IMR-90 (cell line): ENCODE measurements at regions not wholly inside any gene's neighbourhood (a gene's known extent, or its start where the extent isn't known, plus 50 kb on each side); places are given as distances from the start of the nearest gene placed in this dataset.

Source experiments
- ATAC-seq: fragments of 200-7000 bp; cut with Tn5 transposase; 2 replicates; pipeline ENCODE4 v1.9.1; 2020; ENCODE audit warnings: low read depth, mild to moderate bottlenecking, moderate library complexity
- BruUV-seq: library from RNA; stranded (reverse); fragments of 400-500 nt; replicated peaks from 2 replicates; lab custom pipeline; 2021; lab: Mats Ljungman, UMichigan
- CTCF ChIA-PET: fragments of 300-600 bp; formaldehyde crosslinking; extraction: SDS; loops from one replicate; lab custom pipeline; 2021; ENCODE audit warnings: antibody characterized with exemption; lab: Yijun Ruan, JAX
- POLR2A ChIA-PET: fragments of 300-600 bp; sonication (Branson Sonifier 250); formaldehyde crosslinking; loops from one replicate; lab custom pipeline; 2022; ENCODE audit warnings: antibody characterized with exemption; ENCODE audit not compliant: unreplicated experiment; lab: Charles Lee
- DNase-seq: peaks from one replicate; pipeline ENCODE4 v3.0.0; 2013
- H2AFZ ChIP-seq: replicated peaks from 2 replicates; pipeline ENCODE3; 2013; ENCODE audit warnings: low read length, mild to moderate bottlenecking; ENCODE audit not compliant: poor library complexity
- H2AK5ac ChIP-seq: 2 replicates; pipeline ENCODE4 v1.6.1; 2013; ENCODE audit warnings: low read depth, low read length, inconsistent platforms
- H2AK9ac ChIP-seq: replicated peaks from 2 replicates; pipeline ENCODE3; 2013; ENCODE audit warnings: mild to moderate bottlenecking, low read depth, low read length, moderate library complexity; ENCODE audit not compliant: poor library complexity
- H2BK120ac ChIP-seq: 2 replicates; pipeline ENCODE4 v1.6.1; 2013; ENCODE audit warnings: low read depth, low read length, inconsistent platforms
- H2BK15ac ChIP-seq: 3 replicates; pipeline ENCODE4 v1.6.1; 2013; ENCODE audit warnings: low read depth, low read length, inconsistent platforms
- H2BK20ac ChIP-seq: 2 replicates; pipeline ENCODE4 v1.6.1; 2013; ENCODE audit warnings: low read depth, mild to moderate bottlenecking, inconsistent platforms, low read length, moderate library complexity
- H2BK5ac ChIP-seq: 2 replicates; pipeline ENCODE4 v1.6.1; 2013; ENCODE audit warnings: mild to moderate bottlenecking, low read depth, low read length, inconsistent platforms; ENCODE audit not compliant: poor library complexity, severe bottlenecking
- H3K14ac ChIP-seq: replicated peaks from 2 replicates; pipeline ENCODE4 v1.6.1; 2013; ENCODE audit warnings: low read depth, low read length, inconsistent platforms
- H3K18ac ChIP-seq: 2 replicates; pipeline ENCODE4 v1.6.1; 2013; ENCODE audit warnings: low read depth, low read length, control low read depth
- H3K23ac ChIP-seq: 2 replicates; pipeline ENCODE4 v1.6.1; 2013; ENCODE audit warnings: low read depth, low read length, inconsistent platforms
- H3K27ac ChIP-seq: 2 replicates; pipeline ENCODE4 v1.5.1; 2013; ENCODE audit warnings: mild to moderate bottlenecking, control low read depth, low read length; ENCODE audit not compliant: insufficient read depth
- H3K27me3 ChIP-seq: 2 replicates; pipeline ENCODE4 v1.6.1; 2013; ENCODE audit warnings: low read length; ENCODE audit not compliant: control insufficient read depth, insufficient read depth
- H3K36me3 ChIP-seq: 2 replicates; pipeline ENCODE4 v1.6.1; 2013; ENCODE audit warnings: low read length, mixed read lengths; ENCODE audit not compliant: control insufficient read depth, insufficient read depth
- H3K4ac ChIP-seq: 2 replicates; pipeline ENCODE4 v1.6.1; 2013; ENCODE audit warnings: low read depth, low read length, inconsistent platforms
- H3K4me1 ChIP-seq: 2 replicates; pipeline ENCODE4 v1.6.1; 2013; ENCODE audit warnings: low read length, mixed read lengths; ENCODE audit not compliant: control insufficient read depth, insufficient read depth
- H3K4me2 ChIP-seq: 2 replicates; pipeline ENCODE4 v1.6.1; 2013; ENCODE audit warnings: low read depth, mild to moderate bottlenecking, control low read depth, low read length, moderate library complexity
- H3K4me3 ChIP-seq: 2 replicates; pipeline ENCODE4 v1.5.1; 2013; ENCODE audit warnings: low read depth, mild to moderate bottlenecking, control low read depth, low read length, moderate library complexity; ENCODE audit not compliant: insufficient read depth
- H3K56ac ChIP-seq: 2 replicates; pipeline ENCODE4 v1.6.1; 2013; ENCODE audit warnings: low read length, inconsistent platforms; ENCODE audit not compliant: insufficient read depth; ENCODE audit errors: extremely low read depth
- H3K79me1 ChIP-seq, 2 experiments: 2 replicates each; pipeline ENCODE4 v1.6.1; 2013; ENCODE audit warnings: low read length in 2 of 2, inconsistent platforms in 1 of 2, low read depth in 1 of 2
- H3K9ac ChIP-seq: 2 replicates; pipeline ENCODE4 v1.6.1; 2013; ENCODE audit warnings: low read depth, low read length, control low read depth
- H3K9me1 ChIP-seq: 2 replicates; pipeline ENCODE4 v1.6.1; 2013; ENCODE audit warnings: low read length, inconsistent platforms; ENCODE audit not compliant: insufficient read depth
- H3K9me3 ChIP-seq: 2 replicates; pipeline ENCODE4 v1.6.1; 2013; ENCODE audit warnings: low read length; ENCODE audit not compliant: control insufficient read depth, insufficient read depth
- H4K20me1 ChIP-seq: 2 replicates; pipeline ENCODE4 v1.6.1; 2013; ENCODE audit warnings: low read length, inconsistent platforms; ENCODE audit not compliant: insufficient read depth
- H4K5ac ChIP-seq: 2 replicates; pipeline ENCODE4 v1.6.1; 2013; ENCODE audit warnings: mild to moderate bottlenecking, low read depth, low read length, control low read depth
- H4K8ac ChIP-seq, 2 experiments: 2 replicates each; pipeline ENCODE4 v1.6.1; 2013; ENCODE audit warnings: low read depth in 2 of 2, low read length in 2 of 2, control low read depth in 1 of 2, inconsistent platforms in 1 of 2
- H4K91ac ChIP-seq: 2 replicates; pipeline ENCODE4 v1.6.1; 2013; ENCODE audit warnings: low read depth, low read length, inconsistent platforms; ENCODE audit not compliant: insufficient read depth
- BHLHE40 ChIP-seq: fragments of 150-350 bp; IDR thresholded peaks from 2 replicates; pipeline ENCODE4 v1.6.1; 2016; ENCODE audit warnings: mild to moderate bottlenecking, low read depth, low read length
- CEBPB ChIP-seq: IDR thresholded peaks from 2 replicates; pipeline ENCODE4 v1.6.1; 2012; ENCODE audit warnings: low read depth, low read length, improper control_type of control experiment
- CHD1 ChIP-seq: IDR thresholded peaks from 2 replicates; pipeline ENCODE4 v1.6.1; 2012; ENCODE audit warnings: low read depth, low read length, improper control_type of control experiment
- ELK1 ChIP-seq: fragments of 150-350 bp; IDR thresholded peaks from 2 replicates; pipeline ENCODE4 v1.6.1; 2016; ENCODE audit warnings: low read depth, mild to moderate bottlenecking, low read length, moderate library complexity, borderline replicate concordance
- FOS ChIP-seq: fragments of 150-350 bp; IDR thresholded peaks from 2 replicates; pipeline ENCODE4 v1.6.1; 2016; ENCODE audit warnings: low read depth, low read length
- MAFK ChIP-seq: IDR thresholded peaks from 2 replicates; pipeline ENCODE4 v1.6.1; 2012; ENCODE audit warnings: low read depth, low read length, improper control_type of control experiment
- MAZ ChIP-seq: IDR thresholded peaks from 2 replicates; pipeline ENCODE4 v1.6.1; 2012; ENCODE audit warnings: low read depth, mild to moderate bottlenecking, low read length, improper control_type of control experiment, moderate library complexity, borderline replicate concordance
- MXI1 ChIP-seq: IDR thresholded peaks from 2 replicates; pipeline ENCODE4 v1.6.1; 2012; ENCODE audit warnings: low read depth, mild to moderate bottlenecking, low read length, moderate library complexity, borderline replicate concordance
- NFE2L2 ChIP-seq: fragments of 150-350 bp; IDR thresholded peaks from 2 replicates; pipeline ENCODE4 v1.6.1; 2016; ENCODE audit warnings: low read depth, mild to moderate bottlenecking, low read length
- POLR2A ChIP-seq: IDR thresholded peaks from 2 replicates; pipeline ENCODE4 v1.6.1; 2012; ENCODE audit warnings: mild to moderate bottlenecking, low read depth, low read length
- RAD21 ChIP-seq: IDR thresholded peaks from 2 replicates; pipeline ENCODE4 v1.6.1; 2012; ENCODE audit warnings: low read length, improper control_type of control experiment
- RCOR1 ChIP-seq: IDR thresholded peaks from 2 replicates; pipeline ENCODE4 v1.6.1; 2012; ENCODE audit warnings: mild to moderate bottlenecking, low read length, improper control_type of control experiment; ENCODE audit not compliant: insufficient replicate concordance
- RFX5 ChIP-seq: IDR thresholded peaks from 2 replicates; pipeline ENCODE4 v1.8.0; 2012; ENCODE audit warnings: low read depth, mild to moderate bottlenecking, low read length, moderate library complexity
- SMC3 ChIP-seq: fragments of 150-350 bp; IDR thresholded peaks from 2 replicates; pipeline ENCODE4 v1.6.1; 2016; ENCODE audit warnings: low read depth, mild to moderate bottlenecking, antibody characterized with exemption, low read length, moderate library complexity
- WGBS, 2 experiments: methylation state at CpG; one replicate each; pipeline versions ENCODE4 v1.1.5 to v1.1.7; 2013; ENCODE audit warnings: missing lambda C conversion rate in 2 of 2; ENCODE audit not compliant: insufficient read length in 1 of 2; ENCODE audit errors: extremely low coverage in 2 of 2; 5-methylcytosine and 5-hydroxymethylcytosine counted together
- dilution Hi-C: fragments of 300-500 bp; cut with HindIII; formaldehyde crosslinking; loops from one replicate; pipeline ENCODE4 v1.14.3; 2018; ENCODE audit warnings: low sequenced_read_pairs; ENCODE audit not compliant: unreplicated experiment
- in situ Hi-C: fragments of 300-500 bp; cut with MboI; formaldehyde crosslinking; loops from 3 replicates; pipeline ENCODE4 v1.14.3; 2019; ENCODE audit warnings: low sequenced_read_pairs, inconsistent platforms, mixed read lengths
- intact Hi-C: fragments of 100-400 bp; cut with micrococcal nuclease; formaldehyde crosslinking; loops from 2 replicates; pipeline ENCODE4 v1.10.0; 2022
- TF ChIP-seq, protein P1 (sequence below): fragments of 150-350 bp; IDR thresholded peaks from 2 replicates; pipeline ENCODE4 v1.6.1; 2017; ENCODE audit warnings: mild to moderate bottlenecking, antibody characterized with exemption, low read length, low read depth
- TF ChIP-seq, protein P2 (sequence below): conservative IDR thresholded peaks from 2 replicates; pipeline ENCODE4 v1.5.1; 2012; ENCODE audit warnings: mild to moderate bottlenecking, low read depth, low read length, improper control_type of control experiment

DNA sequence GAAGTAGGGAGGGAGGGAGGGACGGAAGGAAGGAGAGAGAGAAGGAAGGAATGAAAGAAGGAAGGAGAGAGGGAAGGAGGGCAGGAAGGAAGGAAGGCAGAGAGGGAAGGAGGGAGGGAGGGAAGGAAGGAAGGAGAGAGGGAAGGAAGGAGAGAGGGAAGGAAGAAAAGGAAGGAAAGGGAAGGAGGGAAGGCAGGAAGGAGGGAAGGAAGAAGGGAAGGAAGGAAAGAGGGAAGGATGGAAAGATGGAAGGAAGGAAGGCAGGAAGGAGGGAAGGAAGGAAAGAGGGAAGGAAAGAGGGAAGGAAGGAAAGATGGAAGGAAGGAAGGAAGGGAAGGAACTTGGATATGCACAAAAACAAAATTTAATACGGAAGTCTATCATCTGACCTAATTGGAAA lies 844.5 kb upstream of the DEFB115 start:
- Histone ChIP-seq H2BK15ac (no peak overlapping the region), H3K9me1 (no peaks in the 10 kb centered on the region), H3K9me3 (peaks cover 2% of the 10 kb centered on the region; the same call in 1 of the 2 replicates), H2AK5ac (no peak overlapping the region), H3K4me2 (no peak overlapping the region), H4K20me1 (no peaks in the 10 kb centered on the region), H2AK9ac (no peak overlapping the region), H4K5ac (no peak overlapping the region), H2BK120ac (no peak overlapping the region), H3K4ac (no peak overlapping the region), H3K18ac (no peak overlapping the region), H4K91ac (no peak overlapping the region), H3K79me1 (no peaks in the 10 kb centered on the region), H3K9ac (no peak overlapping the region), H3K36me3 (no peaks in the 10 kb centered on the region), H3K4me3 (no peak overlapping the region), H3K27ac (no peak overlapping the region), H3K27me3 (no peaks in the 10 kb centered on the region), H4K8ac (no peak overlapping the region), H3K4me1 (no peaks in the 10 kb centered on the region), H2AFZ (no peak overlapping the region), H2BK5ac (no peak overlapping the region), H3K56ac (no peak overlapping the region), H2BK20ac (no peak overlapping the region), H3K14ac (no peak overlapping the region), H3K23ac (no peak overlapping the region)
- intact Hi-C loops (no loop called here), in situ Hi-C loops (no loop called here), dilution Hi-C loops (no loop called here)
- CTCF ChIA-PET = no interaction called here
- ATAC-seq = no peak
- TF ChIP-seq MXI1 = no peak
- no peak for TF ChIP-seq MAFK
- TF ChIP-seq, protein P1, sequence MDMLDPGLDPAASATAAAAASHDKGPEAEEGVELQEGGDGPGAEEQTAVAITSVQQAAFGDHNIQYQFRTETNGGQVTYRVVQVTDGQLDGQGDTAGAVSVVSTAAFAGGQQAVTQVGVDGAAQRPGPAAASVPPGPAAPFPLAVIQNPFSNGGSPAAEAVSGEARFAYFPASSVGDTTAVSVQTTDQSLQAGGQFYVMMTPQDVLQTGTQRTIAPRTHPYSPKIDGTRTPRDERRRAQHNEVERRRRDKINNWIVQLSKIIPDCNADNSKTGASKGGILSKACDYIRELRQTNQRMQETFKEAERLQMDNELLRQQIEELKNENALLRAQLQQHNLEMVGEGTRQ = no peak
- no peak for TF ChIP-seq CEBPB
- no peak for TF ChIP-seq MAZ
- TF ChIP-seq RCOR1 = no peak
- no peak for TF ChIP-seq ELK1
- TF ChIP-seq, protein P2, sequence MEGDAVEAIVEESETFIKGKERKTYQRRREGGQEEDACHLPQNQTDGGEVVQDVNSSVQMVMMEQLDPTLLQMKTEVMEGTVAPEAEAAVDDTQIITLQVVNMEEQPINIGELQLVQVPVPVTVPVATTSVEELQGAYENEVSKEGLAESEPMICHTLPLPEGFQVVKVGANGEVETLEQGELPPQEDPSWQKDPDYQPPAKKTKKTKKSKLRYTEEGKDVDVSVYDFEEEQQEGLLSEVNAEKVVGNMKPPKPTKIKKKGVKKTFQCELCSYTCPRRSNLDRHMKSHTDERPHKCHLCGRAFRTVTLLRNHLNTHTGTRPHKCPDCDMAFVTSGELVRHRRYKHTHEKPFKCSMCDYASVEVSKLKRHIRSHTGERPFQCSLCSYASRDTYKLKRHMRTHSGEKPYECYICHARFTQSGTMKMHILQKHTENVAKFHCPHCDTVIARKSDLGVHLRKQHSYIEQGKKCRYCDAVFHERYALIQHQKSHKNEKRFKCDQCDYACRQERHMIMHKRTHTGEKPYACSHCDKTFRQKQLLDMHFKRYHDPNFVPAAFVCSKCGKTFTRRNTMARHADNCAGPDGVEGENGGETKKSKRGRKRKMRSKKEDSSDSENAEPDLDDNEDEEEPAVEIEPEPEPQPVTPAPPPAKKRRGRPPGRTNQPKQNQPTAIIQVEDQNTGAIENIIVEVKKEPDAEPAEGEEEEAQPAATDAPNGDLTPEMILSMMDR = no peak
- no peak for TF ChIP-seq POLR2A
- no peak for TF ChIP-seq SMC3
- no peak for TF ChIP-seq BHLHE40
- no peak for TF ChIP-seq RFX5
- no peak for TF ChIP-seq RAD21
- no peak for TF ChIP-seq FOS
- TF ChIP-seq NFE2L2 = no peak
- no peak for TF ChIP-seq CHD1
- 86% methylated on average over 1 of the region's 2 CpGs; no CpG with 5 or more reads in 1 of the 2 experiments for WGBS, 2 experiments
- no peak for DNase-seq
- BruUV-seq = no TSS peak
- POLR2A ChIA-PET = no interaction called here
